SK-N-SH (cell line): ENCODE measurements at regions not wholly inside any gene's neighbourhood (a gene's known extent, or its start where the extent isn't known, plus 50 kb on each side); places are given as distances from the start of the nearest gene placed in this dataset.

Experiments
- CHD2 ChIP-seq: fragments of 150-350 bp; IDR thresholded peaks from 2 replicates; pipeline ENCODE4 v1.6.1; 2018; ENCODE audit warnings: low read length; ENCODE audit not compliant: partially characterized antibody
- EZH2phosphoT487 ChIP-seq: fragments of 200-600 bp; sonication (generic); IDR thresholded peaks from 2 replicates; pipeline ENCODE4 v1.6.1; 2017; ENCODE audit warnings: low read depth, mixed run types, mild to moderate bottlenecking, antibody characterized with exemption, moderate library complexity, borderline replicate concordance
- FOXM1 ChIP-seq: IDR thresholded peaks from 2 replicates; pipeline ENCODE4 v1.4.0; 2012; ENCODE audit warnings: low read depth, mild to moderate bottlenecking
- GABPA ChIP-seq: IDR thresholded peaks from 2 replicates; pipeline ENCODE4 v1.4.0; 2012; ENCODE audit warnings: low read depth, mild to moderate bottlenecking
- JUND ChIP-seq: IDR thresholded peaks from 2 replicates; pipeline ENCODE4 v1.4.0; 2012
- MEF2A ChIP-seq: IDR thresholded peaks from 2 replicates; pipeline ENCODE4 v1.4.0; 2012; ENCODE audit warnings: low read depth, borderline replicate concordance
- POLR2AphosphoS5 ChIP-seq: IDR thresholded peaks from 2 replicates; pipeline ENCODE4 v1.6.1; 2012; ENCODE audit warnings: low read depth, low read length
- RAD21 ChIP-seq: IDR thresholded peaks from 2 replicates; pipeline ENCODE4 v1.6.1; 2012; ENCODE audit warnings: mild to moderate bottlenecking, low read length
- SIN3A ChIP-seq: IDR thresholded peaks from 2 replicates; pipeline ENCODE4 v1.6.1; 2012; ENCODE audit warnings: low read depth, mild to moderate bottlenecking, low read length, moderate library complexity, borderline replicate concordance
- TCF12 ChIP-seq: IDR thresholded peaks from 2 replicates; pipeline ENCODE4 v1.4.0; 2012
- TF ChIP-seq, protein P1 (sequence below): fragments of 200-600 bp; sonication (generic); IDR thresholded peaks from 2 replicates; pipeline ENCODE4 v1.6.1; 2017; ENCODE audit warnings: antibody characterized with exemption, mild to moderate bottlenecking, moderate library complexity

DNA sequence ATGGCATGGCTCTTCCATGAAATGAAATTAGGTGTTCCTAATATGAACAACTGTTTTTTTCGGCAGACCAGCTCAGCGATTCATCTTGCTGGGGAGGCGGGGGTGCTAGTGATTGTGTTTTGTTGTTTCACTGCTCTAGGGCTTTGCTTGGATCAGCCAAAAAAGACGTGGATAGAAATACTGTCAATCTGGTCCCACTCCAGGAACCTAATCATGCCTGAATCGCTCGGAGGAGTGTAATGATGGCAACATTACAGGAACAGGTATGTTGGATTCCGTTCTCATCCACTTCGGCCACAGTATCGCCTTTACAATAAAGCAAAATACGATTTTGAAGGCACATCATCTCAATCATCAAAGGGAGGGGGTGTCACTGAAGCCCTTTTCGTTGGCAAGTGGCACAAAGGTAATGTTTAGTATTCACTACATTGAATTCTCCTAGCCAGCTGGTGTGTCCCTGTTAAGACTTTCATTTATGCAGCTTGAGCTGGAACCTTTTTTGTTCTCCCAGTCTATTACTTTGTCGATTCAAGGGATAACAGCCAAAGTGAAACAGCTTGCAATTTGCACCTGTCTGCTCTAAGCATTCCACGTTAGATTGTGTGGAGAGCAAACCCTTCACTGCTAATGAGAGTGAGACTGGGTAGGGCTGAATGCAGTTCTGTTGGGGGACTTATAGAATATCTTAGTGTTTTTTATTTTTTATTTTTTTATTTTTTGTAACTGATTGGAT is 477.7 kb downstream of the TFAP2A start:
- TF ChIP-seq EZH2phosphoT487 (no peak), POLR2AphosphoS5 (no peak), RAD21 (no peak), JUND (no peak), SIN3A (no peak), MEF2A (no peak), CHD2 (no peak), GABPA (no peak), TCF12 (no peak), FOXM1 (no peak)
- TF ChIP-seq, protein P1, sequence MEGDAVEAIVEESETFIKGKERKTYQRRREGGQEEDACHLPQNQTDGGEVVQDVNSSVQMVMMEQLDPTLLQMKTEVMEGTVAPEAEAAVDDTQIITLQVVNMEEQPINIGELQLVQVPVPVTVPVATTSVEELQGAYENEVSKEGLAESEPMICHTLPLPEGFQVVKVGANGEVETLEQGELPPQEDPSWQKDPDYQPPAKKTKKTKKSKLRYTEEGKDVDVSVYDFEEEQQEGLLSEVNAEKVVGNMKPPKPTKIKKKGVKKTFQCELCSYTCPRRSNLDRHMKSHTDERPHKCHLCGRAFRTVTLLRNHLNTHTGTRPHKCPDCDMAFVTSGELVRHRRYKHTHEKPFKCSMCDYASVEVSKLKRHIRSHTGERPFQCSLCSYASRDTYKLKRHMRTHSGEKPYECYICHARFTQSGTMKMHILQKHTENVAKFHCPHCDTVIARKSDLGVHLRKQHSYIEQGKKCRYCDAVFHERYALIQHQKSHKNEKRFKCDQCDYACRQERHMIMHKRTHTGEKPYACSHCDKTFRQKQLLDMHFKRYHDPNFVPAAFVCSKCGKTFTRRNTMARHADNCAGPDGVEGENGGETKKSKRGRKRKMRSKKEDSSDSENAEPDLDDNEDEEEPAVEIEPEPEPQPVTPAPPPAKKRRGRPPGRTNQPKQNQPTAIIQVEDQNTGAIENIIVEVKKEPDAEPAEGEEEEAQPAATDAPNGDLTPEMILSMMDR = no peak
